NCI-H146 treated with DMSO at 0.1 percent for 48 hours (cell line): ENCODE measurements at regions not wholly inside any gene's neighbourhood (a gene's known extent, or its start where the extent isn't known, plus 50 kb on each side); places are given as distances from the start of the nearest gene placed in this dataset.

ENCODE experiments used
- DNase-seq: peaks from one replicate; lab custom pipeline; 2025; ENCODE audit not compliant: unreplicated experiment; lab: John Stamatoyannopoulos, UW

GRCh38 chr14:98962118-98962517 lies 309.9 kb downstream of the BCL11B start:
- DNase-seq: no peak

- no peak for DNase-seq
Measured at GRCh38 chr14:98963610-98964009, 308.4 kb downstream of the BCL11B start.

GRCh38 chr14:98964171-98964570 lies 307.8 kb downstream of the BCL11B start:
- DNase-seq: no peak

GRCh38 chr14:98965076-98965475 lies 306.9 kb downstream of the BCL11B start:
- no peak for DNase-seq

- DNase-seq: no peak
Measured at GRCh38 chr14:98966016-98966415, 306.0 kb downstream of the BCL11B start.

- DNase-seq: no peak
Measured at GRCh38 chr14:98966475-98967162, 305.4 kb downstream of the BCL11B start.

- DNase-seq: no peak
Measured at GRCh38 chr14:98974113-98974512, 297.9 kb downstream of the BCL11B start.

- DNase-seq: no peak
Measured at GRCh38 chr14:98976271-98976670, 295.7 kb downstream of the BCL11B start.

- DNase-seq: no peak
Measured at GRCh38 chr14:98977451-98977850, 294.5 kb downstream of the BCL11B start.

GRCh38 chr14:98982986-98983385 lies 289.0 kb downstream of the BCL11B start:
- no peak for DNase-seq

GRCh38 chr14:98984027-98984718 lies 287.8 kb downstream of the BCL11B start:
- DNase-seq: no peak

GRCh38 chr14:98984719-98985041 lies 287.3 kb downstream of the BCL11B start:
- no peak for DNase-seq

- DNase-seq: no peak
Measured at GRCh38 chr14:98993818-98994217, 278.2 kb downstream of the BCL11B start.

- DNase-seq: no peak
Measured at GRCh38 chr14:98994561-98994960, 277.4 kb downstream of the BCL11B start.

GRCh38 chr14:98997526-98998205 lies 274.3 kb downstream of the BCL11B start:
- DNase-seq: no peak

- no peak for DNase-seq
Measured at GRCh38 chr14:98999345-98999744, 272.7 kb downstream of the BCL11B start.

GRCh38 chr14:98999901-99000300 lies 272.1 kb downstream of the BCL11B start:
- DNase-seq: no peak

- DNase-seq: no peak
Measured at GRCh38 chr14:99001241-99001640, 270.8 kb downstream of the BCL11B start.

GRCh38 chr14:99003646-99004045 lies 268.4 kb downstream of the BCL11B start:
- DNase-seq: no peak

GRCh38 chr14:99004112-99004511 lies 267.9 kb downstream of the BCL11B start:
- DNase-seq: no peak

- no peak for DNase-seq
Measured at GRCh38 chr14:99006276-99006675, 265.7 kb downstream of the BCL11B start.

- no peak for DNase-seq
Measured at GRCh38 chr14:99007795-99008194, 264.2 kb downstream of the BCL11B start.
